ENCODE measurements at regions not wholly inside any gene's neighbourhood (a gene's known extent, or its start where the extent isn't known, plus 50 kb on each side); places are given as distances from the start of the nearest gene placed in this dataset.

DNA sequence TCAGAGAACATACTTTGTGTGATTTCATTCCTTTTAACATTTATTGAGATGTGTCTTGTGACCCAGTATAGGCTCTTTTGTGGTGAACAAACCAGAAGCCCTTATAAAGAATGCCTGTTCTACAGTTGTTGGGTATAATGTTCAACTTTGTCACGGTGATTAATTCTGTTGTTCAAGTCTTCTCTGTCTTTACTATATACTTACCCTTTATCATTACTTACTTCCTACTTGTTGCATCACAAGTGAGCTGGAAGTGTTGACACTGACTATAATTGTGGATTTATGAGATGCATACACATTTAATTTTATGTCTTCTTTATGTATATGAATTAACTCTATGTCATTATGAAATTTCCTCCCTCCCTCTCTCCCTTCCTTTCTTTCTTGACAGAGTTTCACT is 59.7 kb upstream of the TBL1XR1 start:
- TF ChIP-seq, protein P1, sequence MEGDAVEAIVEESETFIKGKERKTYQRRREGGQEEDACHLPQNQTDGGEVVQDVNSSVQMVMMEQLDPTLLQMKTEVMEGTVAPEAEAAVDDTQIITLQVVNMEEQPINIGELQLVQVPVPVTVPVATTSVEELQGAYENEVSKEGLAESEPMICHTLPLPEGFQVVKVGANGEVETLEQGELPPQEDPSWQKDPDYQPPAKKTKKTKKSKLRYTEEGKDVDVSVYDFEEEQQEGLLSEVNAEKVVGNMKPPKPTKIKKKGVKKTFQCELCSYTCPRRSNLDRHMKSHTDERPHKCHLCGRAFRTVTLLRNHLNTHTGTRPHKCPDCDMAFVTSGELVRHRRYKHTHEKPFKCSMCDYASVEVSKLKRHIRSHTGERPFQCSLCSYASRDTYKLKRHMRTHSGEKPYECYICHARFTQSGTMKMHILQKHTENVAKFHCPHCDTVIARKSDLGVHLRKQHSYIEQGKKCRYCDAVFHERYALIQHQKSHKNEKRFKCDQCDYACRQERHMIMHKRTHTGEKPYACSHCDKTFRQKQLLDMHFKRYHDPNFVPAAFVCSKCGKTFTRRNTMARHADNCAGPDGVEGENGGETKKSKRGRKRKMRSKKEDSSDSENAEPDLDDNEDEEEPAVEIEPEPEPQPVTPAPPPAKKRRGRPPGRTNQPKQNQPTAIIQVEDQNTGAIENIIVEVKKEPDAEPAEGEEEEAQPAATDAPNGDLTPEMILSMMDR (conservative IDR thresholded peaks at IDR 0.05) = no peak
- TF ChIP-seq EZH2 (IDR thresholded peaks at IDR 0.05; ENCODE audit: low read depth) = no peak

Data from PC-9 (cell line).